ENCODE measurements at regions not wholly inside any gene's neighbourhood (a gene's known extent, or its start where the extent isn't known, plus 50 kb on each side); places are given as distances from the start of the nearest gene placed in this dataset.

- no peaks in the 10 kb centered on the region for H3K4me1 ChIP-seq (ENCODE audit: low read length)
- H3K27ac ChIP-seq (ENCODE audit: low read length), result no peak overlapping the region
- TF ChIP-seq EZH2phosphoT487 (IDR thresholded peaks at IDR 0.05; ENCODE audit: low read depth) (no peak), CTCF (IDR thresholded peaks at IDR 0.05; ENCODE audit: low read depth, low read length) (no peak)
- H3K36me3 ChIP-seq (replicated peaks; ENCODE audit: low read depth, low read length), result no peaks in the 10 kb centered on the region
- H2AFZ ChIP-seq (ENCODE audit: low read depth, low read length), result no peak overlapping the region
- no peak overlapping the region for H3K4me2 ChIP-seq (ENCODE audit: low read length)
- no peaks in the 10 kb centered on the region for H3K27me3 ChIP-seq (ENCODE audit: low read depth, low read length)
- no peak overlapping the region for H3K9ac ChIP-seq (ENCODE audit: low read length)
- H4K20me1 ChIP-seq (ENCODE audit: insufficient read depth, low read length), result no peaks in the 10 kb centered on the region
- no peaks in the 10 kb centered on the region for H3K79me2 ChIP-seq (ENCODE audit: low read length)
- no peaks in the 10 kb centered on the region for H3K9me3 ChIP-seq (ENCODE audit: insufficient read depth, low read length)
- no peak overlapping the region for H3K4me3 ChIP-seq (ENCODE audit: low read length)
These were observed 53.1 kb upstream of the AUTS2 start for GRCh38 chr7:69545175-69545574.

Measured in OCI-LY3 (cell line).